ENCODE measurements at regions not wholly inside any gene's neighbourhood (a gene's known extent, or its start where the extent isn't known, plus 50 kb on each side); places are given as distances from the start of the nearest gene placed in this dataset.

DNA sequence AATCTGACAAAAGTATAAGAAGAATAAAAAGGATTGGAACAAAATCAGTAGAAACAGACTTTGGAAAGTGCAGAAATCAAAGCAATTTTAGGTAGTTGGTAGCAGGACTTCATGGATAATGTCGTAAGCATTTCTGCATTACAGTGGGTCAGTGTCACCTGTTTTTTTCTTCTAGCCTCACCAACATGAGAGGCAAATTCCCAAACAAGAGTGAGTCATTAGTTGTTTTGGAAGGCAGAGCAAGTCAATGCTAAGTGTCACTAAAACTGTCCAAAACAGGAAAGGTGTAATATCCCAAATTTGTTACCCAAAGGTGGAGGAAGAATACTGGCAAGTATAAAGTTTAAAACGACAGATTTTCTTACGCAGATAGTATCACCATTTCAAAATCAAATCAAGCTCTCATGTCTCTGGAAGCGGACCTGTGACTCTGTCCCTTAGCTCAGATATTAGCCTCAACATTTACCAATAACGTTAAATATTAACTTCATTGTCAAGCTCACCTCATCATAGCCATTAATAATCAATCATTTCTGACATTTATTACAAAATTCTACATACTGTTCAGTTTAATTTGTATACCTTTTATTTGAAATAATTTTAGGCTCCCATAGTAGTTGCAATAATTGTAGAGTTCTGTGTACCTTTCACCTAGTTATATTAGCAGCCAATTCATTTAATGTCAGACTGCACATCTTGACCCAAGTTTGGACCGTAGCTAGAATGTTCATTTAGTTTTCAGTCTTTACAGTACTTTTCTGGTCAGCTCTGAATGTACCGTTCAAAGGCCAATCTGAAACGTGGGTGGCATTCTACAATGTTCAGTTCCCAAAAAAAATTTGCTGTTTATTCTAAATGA is 901.2 kb upstream of the COX7C start:
- Histone ChIP-seq H3K4me3 (no peak overlapping the region), H3K4me1 (replicated peaks in 1 of 2; ENCODE audit: control insufficient read depth in 2 of 2, insufficient read depth in 2 of 2, low read length in 2 of 2) (no peaks in the 10 kb centered on the region), H3K27ac (ENCODE audit: extremely low read depth, low read depth, low read length) (no peak overlapping the region), H3K9me3 (replicated peaks; ENCODE audit: control insufficient read depth, insufficient read depth, low read depth, low read length) (no peaks in the 10 kb centered on the region), H2AFZ (ENCODE audit: low read depth, low read length) (no peak overlapping the region), H3K36me3 (ENCODE audit: control insufficient read depth, insufficient read depth, low read length) (no peaks in the 10 kb centered on the region), H3K9ac (ENCODE audit: insufficient read depth in 1 of 2, low read depth in 2 of 2, low read length in 2 of 2) (no peak overlapping the region), H3K79me2 (ENCODE audit: control insufficient read depth, insufficient read depth, low read length) (no peaks in the 10 kb centered on the region), H3K27me3 (ENCODE audit: control insufficient read depth in 2 of 2, insufficient read depth in 2 of 2, low read length in 2 of 2) (no peaks in the 10 kb centered on the region), H3K9me1 (ENCODE audit: control insufficient read depth, insufficient read depth, low read length) (no peaks in the 10 kb centered on the region), H4K20me1 (replicated peaks; ENCODE audit: control insufficient read depth, insufficient read depth, low read length) (no peaks in the 10 kb centered on the region), H3K4me2 (ENCODE audit: insufficient read depth, low read length) (no peak overlapping the region)
- BruUV-seq (replicated peaks) = no TSS peak
- DNase-seq (ENCODE audit: extremely low read depth in 1 of 4, low spot score in 3 of 4) (no peak), FAIRE-seq (no peak), ATAC-seq (no peak)
- POLR2A ChIA-PET = no interaction called here
- in situ Hi-C loops (cut with MboI) = no loop called here
- 20% methylated on average over 8 of the region's 8 CpGs for WGBS (ENCODE audit: insufficient coverage, low coverage, missing lambda C conversion rate)
- CTCF ChIA-PET (ENCODE audit: low intra/inter-chr PET ratio) = no interaction called here
- intact Hi-C loops (cut with micrococcal nuclease) = no loop called here
- TF ChIP-seq, protein P1, sequence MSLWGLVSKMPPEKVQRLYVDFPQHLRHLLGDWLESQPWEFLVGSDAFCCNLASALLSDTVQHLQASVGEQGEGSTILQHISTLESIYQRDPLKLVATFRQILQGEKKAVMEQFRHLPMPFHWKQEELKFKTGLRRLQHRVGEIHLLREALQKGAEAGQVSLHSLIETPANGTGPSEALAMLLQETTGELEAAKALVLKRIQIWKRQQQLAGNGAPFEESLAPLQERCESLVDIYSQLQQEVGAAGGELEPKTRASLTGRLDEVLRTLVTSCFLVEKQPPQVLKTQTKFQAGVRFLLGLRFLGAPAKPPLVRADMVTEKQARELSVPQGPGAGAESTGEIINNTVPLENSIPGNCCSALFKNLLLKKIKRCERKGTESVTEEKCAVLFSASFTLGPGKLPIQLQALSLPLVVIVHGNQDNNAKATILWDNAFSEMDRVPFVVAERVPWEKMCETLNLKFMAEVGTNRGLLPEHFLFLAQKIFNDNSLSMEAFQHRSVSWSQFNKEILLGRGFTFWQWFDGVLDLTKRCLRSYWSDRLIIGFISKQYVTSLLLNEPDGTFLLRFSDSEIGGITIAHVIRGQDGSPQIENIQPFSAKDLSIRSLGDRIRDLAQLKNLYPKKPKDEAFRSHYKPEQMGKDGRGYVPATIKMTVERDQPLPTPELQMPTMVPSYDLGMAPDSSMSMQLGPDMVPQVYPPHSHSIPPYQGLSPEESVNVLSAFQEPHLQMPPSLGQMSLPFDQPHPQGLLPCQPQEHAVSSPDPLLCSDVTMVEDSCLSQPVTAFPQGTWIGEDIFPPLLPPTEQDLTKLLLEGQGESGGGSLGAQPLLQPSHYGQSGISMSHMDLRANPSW (CRISPR knock-in tag; IDR thresholded peaks at IDR 0.05) = no peak
- TF ChIP-seq MCM2 (IDR thresholded peaks at IDR 0.05; ENCODE audit: low read depth) (no peak), HNRNPH1 (optimal IDR thresholded peaks at IDR 0.05; ENCODE audit: low read depth, low read length) (no peak), ELF1 (tag; IDR thresholded peaks at IDR 0.05) (no peak), NCOR1 (IDR thresholded peaks at IDR 0.05) (no peak), DNMT1 (IDR thresholded peaks at IDR 0.05) (no peak), XRCC4 (IDR thresholded peaks at IDR 0.05; ENCODE audit: extremely low read depth, insufficient read depth, insufficient read length) (no peak), TSC22D4 (tag; IDR thresholded peaks at IDR 0.05) (no peak), MIER1 (IDR thresholded peaks at IDR 0.05; ENCODE audit: low read depth) (no peak), ILF3 (IDR thresholded peaks at IDR 0.05; ENCODE audit: borderline replicate concordance) (no peak), NONO (IDR thresholded peaks at IDR 0.05; ENCODE audit: low read depth in 2 of 2, low read length in 1 of 2) (no peak), ZNF436 (CRISPR knock-in tag; IDR thresholded peaks at IDR 0.05) (no peak), ZNF707 (CRISPR knock-in tag; conservative IDR thresholded peaks at IDR 0.05) (no peak)
- TF ChIP-seq, protein P2, sequence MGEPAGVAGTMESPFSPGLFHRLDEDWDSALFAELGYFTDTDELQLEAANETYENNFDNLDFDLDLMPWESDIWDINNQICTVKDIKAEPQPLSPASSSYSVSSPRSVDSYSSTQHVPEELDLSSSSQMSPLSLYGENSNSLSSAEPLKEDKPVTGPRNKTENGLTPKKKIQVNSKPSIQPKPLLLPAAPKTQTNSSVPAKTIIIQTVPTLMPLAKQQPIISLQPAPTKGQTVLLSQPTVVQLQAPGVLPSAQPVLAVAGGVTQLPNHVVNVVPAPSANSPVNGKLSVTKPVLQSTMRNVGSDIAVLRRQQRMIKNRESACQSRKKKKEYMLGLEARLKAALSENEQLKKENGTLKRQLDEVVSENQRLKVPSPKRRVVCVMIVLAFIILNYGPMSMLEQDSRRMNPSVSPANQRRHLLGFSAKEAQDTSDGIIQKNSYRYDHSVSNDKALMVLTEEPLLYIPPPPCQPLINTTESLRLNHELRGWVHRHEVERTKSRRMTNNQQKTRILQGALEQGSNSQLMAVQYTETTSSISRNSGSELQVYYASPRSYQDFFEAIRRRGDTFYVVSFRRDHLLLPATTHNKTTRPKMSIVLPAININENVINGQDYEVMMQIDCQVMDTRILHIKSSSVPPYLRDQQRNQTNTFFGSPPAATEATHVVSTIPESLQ (CRISPR knock-in tag; IDR thresholded peaks at IDR 0.05) = no peak
- TF ChIP-seq, protein P3, sequence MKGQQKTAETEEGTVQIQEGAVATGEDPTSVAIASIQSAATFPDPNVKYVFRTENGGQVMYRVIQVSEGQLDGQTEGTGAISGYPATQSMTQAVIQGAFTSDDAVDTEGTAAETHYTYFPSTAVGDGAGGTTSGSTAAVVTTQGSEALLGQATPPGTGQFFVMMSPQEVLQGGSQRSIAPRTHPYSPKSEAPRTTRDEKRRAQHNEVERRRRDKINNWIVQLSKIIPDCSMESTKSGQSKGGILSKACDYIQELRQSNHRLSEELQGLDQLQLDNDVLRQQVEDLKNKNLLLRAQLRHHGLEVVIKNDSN (CRISPR knock-in tag; IDR thresholded peaks at IDR 0.05) = no peak
- TF ChIP-seq, protein P4, sequence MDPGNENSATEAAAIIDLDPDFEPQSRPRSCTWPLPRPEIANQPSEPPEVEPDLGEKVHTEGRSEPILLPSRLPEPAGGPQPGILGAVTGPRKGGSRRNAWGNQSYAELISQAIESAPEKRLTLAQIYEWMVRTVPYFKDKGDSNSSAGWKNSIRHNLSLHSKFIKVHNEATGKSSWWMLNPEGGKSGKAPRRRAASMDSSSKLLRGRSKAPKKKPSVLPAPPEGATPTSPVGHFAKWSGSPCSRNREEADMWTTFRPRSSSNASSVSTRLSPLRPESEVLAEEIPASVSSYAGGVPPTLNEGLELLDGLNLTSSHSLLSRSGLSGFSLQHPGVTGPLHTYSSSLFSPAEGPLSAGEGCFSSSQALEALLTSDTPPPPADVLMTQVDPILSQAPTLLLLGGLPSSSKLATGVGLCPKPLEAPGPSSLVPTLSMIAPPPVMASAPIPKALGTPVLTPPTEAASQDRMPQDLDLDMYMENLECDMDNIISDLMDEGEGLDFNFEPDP (CRISPR knock-in tag; IDR thresholded peaks at IDR 0.05) = no peak
